ACHN (cell line): ENCODE measurements at regions not wholly inside any gene's neighbourhood (a gene's known extent, or its start where the extent isn't known, plus 50 kb on each side); places are given as distances from the start of the nearest gene placed in this dataset.

Source experiments
- DNase-seq: peaks from one replicate; pipeline ENCODE4 v3.0.0-alpha.2; 2015
- in situ Hi-C: cut with HindIII; loops from 2 replicates; pipeline ENCODE4 v1.10.0; 2017; ENCODE audit warnings: low sequenced_read_pairs, low pct_ligation_motif_present, low pct_unique_long_range_greater_than_20kb

GRCh38 chr18:65974758-65975157 lies 223.9 kb downstream of the CDH7 start:
- in situ Hi-C loops, result no loop called here
- no peak for DNase-seq

DNA sequence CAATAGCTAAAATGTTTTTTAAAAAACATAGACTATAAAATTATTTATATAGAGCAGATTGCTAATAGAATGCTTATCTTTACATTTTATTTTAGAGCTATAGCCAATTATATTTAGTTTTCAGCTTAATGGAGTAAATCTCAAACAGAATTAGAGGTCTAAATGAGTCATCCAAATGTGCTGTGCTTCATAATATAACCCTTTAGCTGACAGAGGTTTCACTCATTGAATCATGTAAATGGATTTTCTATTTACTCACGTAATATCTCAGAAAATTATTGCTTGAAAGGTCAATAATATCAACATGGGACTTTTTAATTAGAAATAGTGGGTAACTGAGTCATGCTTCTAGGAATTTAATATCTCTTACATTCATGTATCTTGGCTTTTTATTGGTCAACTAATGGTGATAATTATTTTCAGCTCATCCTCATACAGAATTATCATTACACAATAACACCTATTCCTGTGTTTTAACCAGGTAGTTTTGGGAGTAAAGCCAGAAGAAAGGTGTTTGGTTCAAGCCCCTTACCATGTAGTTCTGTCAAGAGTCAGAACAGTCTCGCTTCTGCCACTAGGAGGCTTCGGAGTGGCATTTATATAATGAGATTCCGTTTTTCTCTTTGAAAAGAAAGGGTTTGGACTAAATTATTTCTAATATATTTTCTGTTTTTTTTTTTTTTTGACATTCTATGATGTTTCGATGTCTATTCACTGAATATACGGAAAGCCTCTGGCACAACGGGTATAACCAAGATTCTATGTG lies 217.6 kb downstream of the CDH7 start:
- DNase-seq, result peak; percentile 3
- in situ Hi-C loops, result no loop called here

DNA sequence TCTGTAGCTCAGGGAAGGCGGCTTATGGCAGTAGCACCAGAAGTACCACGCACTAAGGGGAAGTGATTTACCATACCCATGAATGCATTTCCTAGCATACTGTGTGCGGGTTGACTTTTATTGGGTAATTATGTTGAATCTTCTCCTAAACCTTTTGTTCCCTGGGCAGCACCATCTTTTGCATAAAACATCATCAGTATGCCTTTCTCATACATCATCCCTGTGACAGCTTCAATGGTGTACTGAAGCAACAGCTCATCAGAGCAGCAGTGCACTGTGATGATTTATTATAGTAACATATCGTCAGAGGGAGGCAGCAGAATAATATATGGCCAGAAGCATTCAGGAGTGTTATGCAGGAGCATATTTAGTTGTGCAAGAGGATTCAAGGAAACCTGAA lies 204.9 kb downstream of the CDH7 start:
- in situ Hi-C loops, result no loop called here
- no peak for DNase-seq

- in situ Hi-C loops, result no loop called here
- DNase-seq, result no peak
Observed at GRCh38 chr18:65954372-65954771, 203.6 kb downstream of the CDH7 start.

GRCh38 chr18:65946777-65947176 lies 196.0 kb downstream of the CDH7 start:
- DNase-seq, result no peak
- in situ Hi-C loops, result no loop called here

GRCh38 chr18:65943268-65943667 lies 192.5 kb downstream of the CDH7 start:
- no peak for DNase-seq
- in situ Hi-C loops, result no loop called here

GRCh38 chr18:65942854-65943253 lies 192.0 kb downstream of the CDH7 start:
- in situ Hi-C loops, result no loop called here
- DNase-seq, result no peak

DNA sequence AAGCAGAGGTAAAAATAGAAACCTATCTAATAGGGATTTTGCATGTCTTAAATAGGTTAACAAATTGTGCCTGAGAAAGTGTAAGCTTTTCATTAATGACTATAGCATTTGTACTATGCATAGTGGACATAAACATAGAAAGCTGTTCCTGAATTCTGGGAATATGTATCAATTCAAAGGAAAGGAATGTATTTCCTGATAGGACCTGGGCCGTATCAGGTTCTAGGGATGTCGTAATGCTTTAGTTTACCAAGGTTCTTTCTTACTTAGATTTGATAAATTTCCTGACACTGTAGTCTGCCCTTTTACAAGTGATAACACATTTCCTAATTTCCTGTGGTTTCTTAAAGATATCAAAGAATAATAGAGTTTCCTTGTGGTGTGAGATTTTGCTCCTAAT lies 191.3 kb downstream of the CDH7 start:
- no peak for DNase-seq

GRCh38 chr18:65941482-65941881 lies 190.7 kb downstream of the CDH7 start:
- in situ Hi-C loops, result no loop called here
- no peak for DNase-seq

More for the DNA sequence above, 191.3 kb downstream of the CDH7 start:
- in situ Hi-C loops, result no loop called here
